Vagina (tissue), 2 donors: ENCODE measurements at regions not wholly inside any gene's neighbourhood (a gene's known extent, or its start where the extent isn't known, plus 50 kb on each side); places are given as distances from the start of the nearest gene placed in this dataset.

Source experiments
- DNase-seq, 2 donors: peaks; one replicate each; pipeline ENCODE4 v3.0.0-alpha.2; 2017; ENCODE audit errors: extremely low spot score in 2 of 2
- H3K27ac ChIP-seq: fragments of 200-600 bp; sonication (generic); one replicate; pipeline ENCODE4 v1.5.1; 2019
- H3K27me3 ChIP-seq: fragments of 200-600 bp; sonication (generic); one replicate; pipeline ENCODE4 v1.5.1; 2019
- H3K36me3 ChIP-seq, 2 donors: fragments of 200-600 bp; sonication (generic); one replicate each; pipeline ENCODE4 v1.5.1; 2017 to 2019
- H3K4me1 ChIP-seq: fragments of 200-600 bp; sonication (generic); one replicate; pipeline ENCODE4 v1.5.1; 2019
- H3K4me3 ChIP-seq, 2 donors: fragments of 200-600 bp; sonication (generic); 1 replicate in 1 of 2; 2 replicates in 1 of 2; pipeline ENCODE4 v1.5.1; 2016 to 2019
- H3K9me3 ChIP-seq: fragments of 200-600 bp; sonication (generic); one replicate; pipeline ENCODE4 v1.5.1; 2019
- CTCF ChIP-seq, 3 experiments: fragments of 450-650 bp in 2 of 3; fragments of 200-600 bp in 1 of 3; sonication (generic) in 1 of 3; IDR thresholded peaks; one replicate each; pipeline ENCODE4 v1.5.1; 2017 to 2019; ENCODE audit warnings: antibody characterized with exemption in 3 of 3, mild to moderate bottlenecking in 2 of 3, moderate library complexity in 2 of 3
- POLR2A ChIP-seq, 2 donors: fragments of 450-650 bp; IDR thresholded peaks; one replicate each; pipeline ENCODE4 v1.6.1; 2017; ENCODE audit warnings: antibody characterized with exemption in 2 of 2, mild to moderate bottlenecking in 2 of 2, moderate library complexity in 2 of 2
- POLR2AphosphoS5 ChIP-seq, 2 donors: sonication (generic); formaldehyde crosslinking; IDR thresholded peaks; one replicate each; pipeline ENCODE4 v1.9.0; 2017; ENCODE audit warnings: antibody characterized with exemption in 2 of 2, mild to moderate bottlenecking in 2 of 2, low read depth in 1 of 2; ENCODE audit not compliant: insufficient read depth in 1 of 2
- intact Hi-C: fragments of 100-400 bp; cut with DNase I; formaldehyde crosslinking; loops from one replicate; pipeline ENCODE4 v1.15.1; 2023

- Histone ChIP-seq H3K4me3 (no peak overlapping the region), H3K4me1 (no peaks in the 10 kb centered on the region), H3K27me3 (no peaks in the 10 kb centered on the region), H3K9me3 (no peaks in the 10 kb centered on the region), H3K36me3 (no peaks in the 10 kb centered on the region), H3K27ac (no peak overlapping the region)
- no peak for DNase-seq
- intact Hi-C loops: no loop called here
- no peak for TF ChIP-seq POLR2A (IDR thresholded peaks at IDR 0.05)
- TF ChIP-seq POLR2AphosphoS5 (IDR thresholded peaks at IDR 0.05; ENCODE audit: insufficient read depth in 1 of 2, low read depth in 1 of 2): no peak
- no peak for TF ChIP-seq CTCF (IDR thresholded peaks at IDR 0.05)
Measured at GRCh38 chr2:187220071-187220470, 228.0 kb downstream of the CALCRL start.

GRCh38 chr2:187215532-187216240 is 232.4 kb downstream of the CALCRL start:
- H3K27me3 ChIP-seq: no peaks in the 10 kb centered on the region
- H3K9me3 ChIP-seq: no peaks in the 10 kb centered on the region
- no peaks in the 10 kb centered on the region for H3K4me1 ChIP-seq
- intact Hi-C loops: no loop called here
- H3K36me3 ChIP-seq: no peaks in the 10 kb centered on the region
- TF ChIP-seq CTCF (IDR thresholded peaks at IDR 0.05) (no peak), POLR2A (IDR thresholded peaks at IDR 0.05) (no peak), POLR2AphosphoS5 (IDR thresholded peaks at IDR 0.05; ENCODE audit: insufficient read depth in 1 of 2, low read depth in 1 of 2) (no peak)
- no peak for DNase-seq
- H3K27ac ChIP-seq: no peak overlapping the region
- H3K4me3 ChIP-seq: no peak overlapping the region

DNA sequence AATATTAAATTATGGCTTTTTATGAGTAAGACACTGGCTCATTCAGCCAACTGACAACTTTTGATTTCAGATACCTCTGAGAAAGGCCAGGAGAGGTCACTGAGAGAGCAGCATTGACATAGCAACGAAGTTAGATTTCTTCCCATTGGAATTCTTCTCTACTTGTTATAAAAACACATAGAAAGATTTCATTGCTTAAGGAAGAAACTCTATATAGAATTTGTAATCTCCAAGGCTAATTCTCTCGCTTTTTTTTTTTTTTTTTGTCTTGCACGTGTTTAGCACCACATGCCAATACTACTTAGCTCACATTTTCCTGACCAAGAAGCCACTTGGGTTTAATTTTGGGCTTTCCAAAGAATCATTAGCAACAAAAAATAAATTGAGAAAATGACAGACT is 233.7 kb downstream of the CALCRL start:
- Histone ChIP-seq H3K4me3 (no peak overlapping the region), H3K27ac (no peak overlapping the region), H3K27me3 (no peaks in the 10 kb centered on the region), H3K4me1 (no peaks in the 10 kb centered on the region), H3K36me3 (no peaks in the 10 kb centered on the region), H3K9me3 (no peaks in the 10 kb centered on the region)
- no peak for DNase-seq
- intact Hi-C loops: no loop called here
- no peak for TF ChIP-seq POLR2AphosphoS5 (IDR thresholded peaks at IDR 0.05; ENCODE audit: insufficient read depth in 1 of 2, low read depth in 1 of 2)
- TF ChIP-seq POLR2A (IDR thresholded peaks at IDR 0.05): no peak
- no peak for TF ChIP-seq CTCF (IDR thresholded peaks at IDR 0.05)

DNA sequence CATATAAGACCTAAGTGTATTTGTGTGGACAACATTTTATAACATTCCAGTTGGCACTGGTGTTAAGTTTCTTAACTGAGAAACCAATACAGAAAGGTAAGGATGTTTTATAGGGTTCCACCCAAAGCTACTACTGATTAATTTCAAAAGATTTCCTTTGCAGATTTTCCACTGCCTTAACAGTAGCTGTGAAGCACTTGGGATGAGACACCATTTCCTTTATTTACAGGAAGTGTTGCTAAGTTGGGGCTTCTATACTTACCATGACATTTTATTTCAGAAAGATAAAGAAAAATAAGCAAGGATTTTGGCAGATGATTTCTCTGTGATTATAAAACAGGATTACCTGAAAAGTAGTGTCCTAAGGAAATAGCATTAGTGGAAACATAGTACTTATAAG is 234.3 kb downstream of the CALCRL start:
- no peaks in the 10 kb centered on the region for H3K36me3 ChIP-seq
- intact Hi-C loops: no loop called here
- H3K27me3 ChIP-seq: no peaks in the 10 kb centered on the region
- H3K4me1 ChIP-seq: no peaks in the 10 kb centered on the region
- H3K4me3 ChIP-seq: no peak overlapping the region
- DNase-seq: no peak
- no peak overlapping the region for H3K27ac ChIP-seq
- no peaks in the 10 kb centered on the region for H3K9me3 ChIP-seq
- TF ChIP-seq POLR2AphosphoS5 (IDR thresholded peaks at IDR 0.05; ENCODE audit: insufficient read depth in 1 of 2, low read depth in 1 of 2) (no peak), POLR2A (IDR thresholded peaks at IDR 0.05) (no peak), CTCF (IDR thresholded peaks at IDR 0.05) (no peak)

GRCh38 chr2:187210726-187211125 is 237.3 kb downstream of the CALCRL start:
- no peak overlapping the region for H3K27ac ChIP-seq
- TF ChIP-seq POLR2A (IDR thresholded peaks at IDR 0.05) (no peak), CTCF (IDR thresholded peaks at IDR 0.05) (no peak), POLR2AphosphoS5 (IDR thresholded peaks at IDR 0.05; ENCODE audit: insufficient read depth in 1 of 2, low read depth in 1 of 2) (no peak)
- no peaks in the 10 kb centered on the region for H3K27me3 ChIP-seq
- intact Hi-C loops: no loop called here
- no peak overlapping the region for H3K4me3 ChIP-seq
- no peak for DNase-seq
- H3K9me3 ChIP-seq: no peaks in the 10 kb centered on the region
- H3K36me3 ChIP-seq: no peaks in the 10 kb centered on the region
- no peaks in the 10 kb centered on the region for H3K4me1 ChIP-seq
